PFSK-1 (cell line): ENCODE measurements at regions not wholly inside any gene's neighbourhood (a gene's known extent, or its start where the extent isn't known, plus 50 kb on each side); places are given as distances from the start of the nearest gene placed in this dataset.

Experiments
- POLR2AphosphoS5 ChIP-seq: IDR thresholded peaks from 2 replicates; pipeline ENCODE4 v1.6.1; 2012; ENCODE audit warnings: low read depth, mild to moderate bottlenecking, control low read depth, low read length, moderate library complexity
- SIN3A ChIP-seq: IDR thresholded peaks from 2 replicates; pipeline ENCODE4 v1.6.1; 2012; ENCODE audit warnings: mild to moderate bottlenecking, low read length, moderate library complexity, borderline replicate concordance; ENCODE audit not compliant: insufficient read depth
- TAF1 ChIP-seq: IDR thresholded peaks from 2 replicates; pipeline ENCODE4 v1.6.1; 2012; ENCODE audit warnings: low read length, control low read depth, borderline replicate concordance; ENCODE audit not compliant: insufficient read depth

- TF ChIP-seq POLR2AphosphoS5 (no peak), SIN3A (no peak), TAF1 (no peak)
These were observed 835.9 kb upstream of the SORCS1 start for GRCh38 chr10:108000365-108000764.
